ENCODE measurements at regions not wholly inside any gene's neighbourhood (a gene's known extent, or its start where the extent isn't known, plus 50 kb on each side); places are given as distances from the start of the nearest gene placed in this dataset.
"Not testable (repeated sequence)": the region's sequence is repeated elsewhere in the genome, so short reads cannot be mapped to it uniquely, and the experiment has no call there.

DNA sequence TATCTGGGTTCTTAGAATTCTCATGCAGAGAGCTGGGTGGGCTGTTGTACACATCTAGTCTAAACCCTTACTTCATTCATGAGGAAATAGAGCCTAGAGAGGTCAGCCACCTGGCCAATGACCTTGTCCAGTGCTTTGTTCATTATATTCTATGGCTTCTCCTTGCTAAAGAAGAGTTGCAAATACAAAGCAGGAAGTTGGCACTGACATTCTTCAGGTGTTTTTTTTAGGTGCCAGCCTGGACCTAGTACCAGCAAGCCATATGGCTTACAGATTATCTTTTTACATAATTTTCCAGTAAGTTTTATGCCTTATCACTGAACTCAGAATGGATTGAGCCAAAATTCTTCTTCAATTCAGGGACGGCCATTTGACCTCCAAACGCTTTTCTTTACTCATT lies 54.7 kb upstream of the PGM2 start:
- intact Hi-C loops (cut with DNase I, micrococcal nuclease): no loop called here
- DNase-seq: no peak
- ATAC-seq: no peak

- intact Hi-C loops (cut with DNase I, micrococcal nuclease): no loop called here
- DNase-seq (no peak), ATAC-seq (no peak)
Measured at GRCh38 chr4:37770016-37770415, 56.5 kb upstream of the PGM2 start.

DNA sequence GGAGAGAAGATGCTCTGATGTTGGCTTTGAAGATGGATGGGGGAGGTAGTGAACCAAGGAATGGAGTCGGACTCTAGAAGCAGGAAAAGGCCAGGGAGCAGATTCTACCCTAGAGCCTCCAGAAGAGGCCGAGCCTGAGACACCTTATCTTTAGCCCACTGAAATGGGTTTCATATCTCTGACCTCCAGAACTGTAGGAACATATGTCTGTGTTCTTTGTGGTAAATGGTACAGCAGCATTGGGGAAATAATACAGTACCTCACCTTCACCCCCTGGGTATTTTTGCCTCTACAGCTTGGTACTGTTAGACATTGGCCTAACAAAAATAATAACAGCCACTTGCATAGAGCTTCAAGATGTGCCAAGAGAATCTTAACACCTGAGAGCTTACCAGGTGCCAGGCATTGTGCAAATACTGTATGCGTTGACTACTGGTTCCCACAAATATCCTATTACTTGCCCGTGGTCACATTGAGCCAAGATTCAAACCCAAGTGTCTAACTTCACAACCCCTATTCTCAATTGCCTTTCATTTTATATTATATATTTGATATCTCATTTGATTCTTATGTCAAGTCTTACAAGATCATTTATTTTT lies 57.0 kb upstream of the PGM2 start:
- DNase-seq (no peak), ATAC-seq (no peak)
- intact Hi-C loops (cut with DNase I, micrococcal nuclease): no loop called here

GRCh38 chr4:37767546-37767945 lies 58.9 kb upstream of the PGM2 start:
- ATAC-seq: peak; percentile 83
- intact Hi-C loops (cut with DNase I, micrococcal nuclease): no loop called here

GRCh38 chr4:37767019-37767418 lies 59.5 kb upstream of the PGM2 start:
- intact Hi-C loops (cut with DNase I, micrococcal nuclease): no loop called here
- ATAC-seq (no peak), DNase-seq (no peak)

More at GRCh38 chr4:37767546-37767945, 58.9 kb upstream of the PGM2 start:
- peak; percentile 60 to 76 for DNase-seq

GRCh38 chr4:37765741-37766140 lies 60.7 kb upstream of the PGM2 start:
- DNase-seq: no peak
- no peak for ATAC-seq
- intact Hi-C loops (cut with DNase I, micrococcal nuclease): no loop called here

DNA sequence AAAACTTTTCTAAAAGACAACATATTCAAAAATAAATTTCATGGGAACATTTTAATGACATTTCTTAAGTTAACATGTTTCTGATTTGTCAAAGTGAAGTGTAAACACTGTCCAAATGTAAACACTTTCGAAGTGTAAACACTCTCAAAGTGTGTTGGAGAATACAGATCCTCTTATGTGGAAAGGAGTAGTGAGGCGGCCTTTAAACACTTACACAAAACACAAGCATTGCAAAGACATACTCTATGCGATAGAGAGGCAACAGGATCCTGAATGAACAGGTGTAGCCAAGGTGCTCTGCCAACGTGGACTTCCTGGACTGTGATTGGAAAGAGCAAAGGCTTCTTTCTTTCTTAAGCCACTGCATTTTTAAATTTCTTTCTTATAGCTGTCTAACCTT lies 62.7 kb upstream of the PGM2 start:
- ATAC-seq: peak; percentile 73
- intact Hi-C loops (cut with DNase I, micrococcal nuclease): no loop called here
- DNase-seq: no peak

- intact Hi-C loops (cut with DNase I, micrococcal nuclease): no loop called here
- DNase-seq (no peak), ATAC-seq (no peak)
Measured at GRCh38 chr4:37762991-37763368, 63.5 kb upstream of the PGM2 start.

DNA sequence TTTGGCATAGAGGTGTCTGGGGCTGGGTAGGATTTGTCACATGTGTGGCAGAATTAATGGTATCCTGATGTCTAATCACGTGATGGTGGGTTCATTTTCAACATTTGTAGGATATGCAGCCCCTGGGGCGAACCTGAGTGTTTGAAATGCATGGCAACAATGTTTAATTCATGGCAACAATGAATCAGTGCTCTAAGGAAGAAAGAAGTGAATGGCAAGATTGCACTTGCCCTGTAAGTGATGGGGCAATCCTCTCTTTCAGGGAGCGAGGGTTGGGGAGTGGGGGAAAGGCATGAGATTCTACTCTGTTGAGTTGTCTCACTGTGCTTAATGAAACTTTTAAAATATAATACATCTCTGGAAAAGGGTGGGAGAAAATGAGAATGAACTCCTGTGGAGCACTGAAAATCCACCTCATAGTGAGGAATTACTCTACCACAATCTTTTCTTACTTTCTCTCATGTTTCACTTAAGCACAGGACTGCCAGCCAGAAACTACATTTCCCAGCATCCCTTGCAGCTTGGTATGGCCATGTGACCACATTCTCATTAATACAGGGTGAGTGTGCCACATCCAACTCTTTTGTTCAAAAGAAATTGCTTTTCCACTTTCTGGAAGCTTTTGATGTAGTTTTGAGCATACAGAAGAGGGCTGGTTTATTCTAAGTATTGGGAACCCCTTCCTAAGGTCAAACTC lies 64.0 kb upstream of the PGM2 start:
- ATAC-seq: no peak
- DNase-seq: no peak

DNA sequence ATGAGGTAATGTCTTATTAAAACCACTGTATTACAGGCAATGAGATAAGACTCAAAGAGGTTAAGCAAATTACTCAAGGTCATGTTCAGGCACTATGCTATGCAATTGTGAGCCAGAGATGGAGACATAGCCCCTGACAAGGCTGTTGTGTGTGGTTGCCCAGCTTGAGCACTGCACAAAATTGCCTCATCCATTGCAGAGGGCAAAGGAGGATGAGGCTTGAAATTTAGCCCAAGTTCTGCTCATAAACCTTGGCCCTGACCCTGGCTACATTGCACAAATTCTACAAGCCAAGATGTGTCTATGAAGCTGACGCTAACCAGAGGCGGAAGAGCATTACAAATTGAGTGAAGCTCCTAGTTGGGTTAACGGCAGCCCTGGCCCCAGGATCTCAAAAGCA lies 65.6 kb upstream of the PGM2 start:
- DNase-seq: no peak
- intact Hi-C loops (cut with DNase I, micrococcal nuclease): no loop called here
- no peak for ATAC-seq

More for the DNA sequence above, 64.0 kb upstream of the PGM2 start:
- intact Hi-C loops (cut with DNase I, micrococcal nuclease): no loop called here

GRCh38 chr4:37759833-37760232 lies 66.7 kb upstream of the PGM2 start:
- ATAC-seq: no peak
- DNase-seq: no peak
- intact Hi-C loops (cut with DNase I, micrococcal nuclease): no loop called here

DNA sequence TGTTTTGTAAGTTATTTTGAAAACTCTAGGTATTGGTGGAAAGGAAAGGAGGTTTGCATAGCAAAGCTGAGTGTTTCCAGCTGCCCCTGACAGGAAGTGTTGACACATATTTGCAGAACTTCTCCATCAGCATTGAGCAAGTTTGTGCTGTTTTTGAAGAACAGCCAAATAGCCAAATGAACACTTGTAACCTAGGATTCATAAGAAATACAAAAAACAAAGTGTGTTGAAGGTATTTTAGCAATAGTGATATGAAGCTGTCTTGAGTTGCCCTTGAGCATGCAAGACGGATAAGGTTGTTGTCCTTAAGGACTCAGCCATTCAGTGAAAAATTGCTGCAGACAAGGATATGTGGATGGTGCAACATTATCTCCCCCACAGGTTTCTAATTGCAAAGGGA lies 68.3 kb upstream of the PGM2 start:
- DNase-seq (no peak), ATAC-seq (no peak)
- intact Hi-C loops (cut with DNase I, micrococcal nuclease): no loop called here

GRCh38 chr4:37757761-37758160 lies 68.7 kb upstream of the PGM2 start:
- no peak for DNase-seq
- no peak for ATAC-seq
- intact Hi-C loops (cut with DNase I, micrococcal nuclease): no loop called here

GRCh38 chr4:37757121-37757520 lies 69.4 kb upstream of the PGM2 start:
- intact Hi-C loops (cut with DNase I, micrococcal nuclease): no loop called here
- no peak for ATAC-seq
- no peak for DNase-seq

DNA sequence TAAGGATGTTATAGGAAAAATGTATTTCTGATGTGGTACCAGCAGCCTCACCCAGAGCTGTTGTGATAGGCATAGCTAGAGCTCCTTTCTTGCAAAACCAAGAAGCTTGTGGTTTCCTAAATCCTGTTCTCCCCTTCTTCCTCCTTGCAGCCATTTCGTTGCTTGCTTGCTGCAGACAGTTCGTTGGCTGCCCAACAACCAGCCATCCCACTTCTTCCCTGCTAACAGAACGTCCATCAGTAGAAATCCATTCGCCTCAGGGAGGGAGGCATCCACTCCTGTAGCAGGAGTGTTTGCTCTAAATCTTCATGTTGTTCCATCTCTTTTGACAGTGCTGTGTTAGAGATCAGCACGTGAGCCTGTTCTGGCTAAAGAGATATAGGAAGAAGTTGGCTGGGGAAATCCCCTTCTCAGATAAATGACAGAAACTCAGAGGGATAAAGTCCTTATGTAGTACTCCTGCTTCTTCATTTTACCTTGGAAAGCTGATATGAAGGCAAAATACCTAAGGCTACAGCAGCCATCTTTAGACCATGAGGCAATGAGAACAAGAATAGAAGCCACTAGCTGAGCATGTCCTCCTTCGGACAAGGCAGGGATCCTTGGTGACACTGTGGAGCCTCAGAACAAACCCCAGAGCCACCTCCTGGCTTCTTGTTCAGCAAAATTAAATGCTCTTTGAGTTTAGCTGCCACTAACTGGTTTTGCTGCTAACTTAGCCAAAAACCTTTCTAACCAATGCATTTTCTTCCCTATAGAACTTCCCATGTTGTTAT lies 68.4 kb upstream of the RELL1 start:
- DNase-seq (no peak), ATAC-seq (peak; percentile 28)

DNA sequence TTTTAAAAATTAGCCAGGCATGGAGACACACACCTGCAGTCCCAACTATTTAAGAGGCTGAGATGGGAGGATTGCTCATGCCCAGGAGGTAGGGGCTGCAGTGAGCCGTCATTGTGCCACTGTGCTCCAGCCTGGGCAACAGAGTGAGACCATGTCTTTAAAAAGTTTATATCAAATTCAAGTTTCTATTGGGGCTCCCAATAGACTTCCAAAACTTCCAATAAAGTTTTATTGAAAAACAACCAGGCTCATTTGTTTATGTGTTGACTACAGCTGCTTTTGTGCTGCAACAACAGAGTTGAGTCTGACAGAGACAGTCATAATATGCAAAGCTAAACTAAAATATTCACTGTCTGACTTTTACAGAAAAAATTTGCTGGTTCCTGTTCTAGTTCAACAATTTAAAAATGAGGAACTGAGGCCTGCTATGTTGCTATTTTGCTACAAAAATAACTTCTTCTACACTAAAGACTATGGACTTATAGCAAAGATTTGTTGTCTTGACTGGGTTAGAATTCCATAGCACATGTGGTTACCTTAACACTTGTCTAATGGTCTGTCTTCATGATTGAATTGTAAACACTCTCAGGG lies 63.3 kb upstream of the RELL1 start:
- intact Hi-C loops (cut with DNase I, micrococcal nuclease): no loop called here
- no peak for ATAC-seq
- no peak for DNase-seq

More for the DNA sequence above, 68.4 kb upstream of the RELL1 start:
- intact Hi-C loops (cut with DNase I, micrococcal nuclease): no loop called here

DNA sequence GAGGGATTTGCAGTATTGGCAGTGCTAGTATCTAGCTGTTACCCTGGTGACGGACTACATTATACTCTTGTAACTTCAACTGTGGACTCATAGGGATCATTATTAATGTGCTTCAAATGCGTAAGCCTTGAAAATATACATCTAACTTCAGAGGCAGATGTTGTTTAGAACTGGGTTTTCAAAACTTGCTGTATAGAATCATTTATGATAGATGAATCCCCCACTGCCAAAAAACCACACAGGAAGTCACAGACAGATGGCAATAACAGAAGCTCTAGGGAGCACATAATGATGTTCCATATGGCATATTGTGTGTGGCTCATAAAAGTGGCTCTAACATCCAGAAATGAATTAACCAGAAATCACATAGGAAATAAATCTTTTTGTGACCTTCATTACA lies 62.3 kb upstream of the RELL1 start:
- DNase-seq (no peak), ATAC-seq (peak; percentile 44)
- intact Hi-C loops (cut with DNase I, micrococcal nuclease): no loop called here

- ATAC-seq: no peak
- intact Hi-C loops (cut with DNase I, micrococcal nuclease): no loop called here
- DNase-seq: no peak
Measured at GRCh38 chr4:37747772-37748330, 61.7 kb upstream of the RELL1 start.

- ATAC-seq; intact Hi-C loops (cut with DNase I, micrococcal nuclease); DNase-seq: not testable (repeated sequence)
Measured at GRCh38 chr4:37746852-37747251, 60.7 kb upstream of the RELL1 start.

GRCh38 chr4:37745946-37746345 lies 59.8 kb upstream of the RELL1 start:
- DNase-seq (no peak), ATAC-seq (no peak)
- intact Hi-C loops (cut with DNase I, micrococcal nuclease): no loop called here
